ENCODE measurements at regions not wholly inside any gene's neighbourhood (a gene's known extent, or its start where the extent isn't known, plus 50 kb on each side); places are given as distances from the start of the nearest gene placed in this dataset.

GRCh38 chr6:137734005-137734874 is 132.8 kb upstream of the TNFAIP3 start:
- DNase-seq = no peak

DNA sequence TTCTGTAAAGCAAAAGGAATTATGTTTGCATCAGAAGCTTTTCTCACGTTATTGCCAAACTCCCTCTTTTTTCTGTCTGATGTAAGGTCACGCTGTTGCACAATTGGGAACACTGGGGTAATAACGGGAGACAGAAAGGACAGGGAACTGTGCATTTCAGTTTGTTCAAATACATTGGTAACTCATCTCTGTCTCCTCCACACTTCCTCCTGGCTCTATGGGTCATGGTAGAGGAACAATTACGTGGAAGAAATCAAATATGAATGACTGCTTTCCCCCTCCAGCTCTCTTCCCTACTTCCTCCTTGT is 132.2 kb upstream of the TNFAIP3 start:
- no peak for DNase-seq

GRCh38 chr6:137736048-137736818 is 130.8 kb upstream of the TNFAIP3 start:
- no peak for DNase-seq

GRCh38 chr6:137736911-137737310 is 130.1 kb upstream of the TNFAIP3 start:
- DNase-seq = no peak

- no peak for DNase-seq
Measured at GRCh38 chr6:137737836-137738596, 129.0 kb upstream of the TNFAIP3 start.

- DNase-seq = no peak
Measured at GRCh38 chr6:137738931-137739504, 128.0 kb upstream of the TNFAIP3 start.

DNA sequence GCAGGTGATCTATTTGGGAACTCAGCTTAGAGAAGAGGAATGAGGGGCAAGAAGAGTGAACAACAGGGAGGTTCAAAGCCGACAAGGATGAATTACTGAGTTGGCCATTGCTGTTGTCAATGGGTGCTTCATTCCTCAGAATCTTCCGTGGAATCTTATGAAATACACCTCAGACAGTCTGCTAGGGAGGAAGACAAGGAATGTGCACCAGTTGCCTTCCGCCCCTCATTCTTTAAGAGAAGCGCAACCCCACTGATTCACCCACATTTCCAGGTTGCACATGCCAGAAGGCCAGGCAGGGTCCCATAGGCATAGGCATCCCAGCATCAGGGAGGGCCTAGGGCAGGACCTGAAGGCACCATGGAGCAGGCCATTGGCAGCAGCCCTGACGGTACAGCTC is 127.5 kb upstream of the TNFAIP3 start:
- DNase-seq = no peak

- DNase-seq = no peak
Measured at GRCh38 chr6:137740091-137740755, 126.8 kb upstream of the TNFAIP3 start.

GRCh38 chr6:137740967-137741761 is 125.9 kb upstream of the TNFAIP3 start:
- no peak for DNase-seq

GRCh38 chr6:137743493-137743892 is 123.6 kb upstream of the TNFAIP3 start:
- DNase-seq = no peak

DNA sequence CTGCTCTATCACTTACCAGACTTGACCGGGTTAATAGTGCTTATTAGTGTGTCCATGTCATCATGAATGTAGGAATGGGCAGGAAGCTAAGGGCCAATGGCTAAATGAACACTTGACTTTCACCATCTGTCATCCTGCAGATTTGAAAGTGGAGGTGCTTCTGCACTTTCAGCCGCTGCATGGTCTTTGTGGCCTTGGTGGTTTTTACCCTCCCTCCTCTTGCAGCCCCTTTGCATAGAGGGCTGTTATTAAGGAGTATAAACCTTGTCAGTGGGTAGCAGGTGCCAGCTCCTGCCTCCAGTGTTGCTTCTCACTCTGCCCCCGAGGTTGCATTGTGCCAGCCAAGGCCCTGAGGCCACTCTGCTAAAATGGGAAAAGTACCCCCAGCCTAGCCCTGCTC is 122.2 kb upstream of the TNFAIP3 start:
- no peak for DNase-seq

DNA sequence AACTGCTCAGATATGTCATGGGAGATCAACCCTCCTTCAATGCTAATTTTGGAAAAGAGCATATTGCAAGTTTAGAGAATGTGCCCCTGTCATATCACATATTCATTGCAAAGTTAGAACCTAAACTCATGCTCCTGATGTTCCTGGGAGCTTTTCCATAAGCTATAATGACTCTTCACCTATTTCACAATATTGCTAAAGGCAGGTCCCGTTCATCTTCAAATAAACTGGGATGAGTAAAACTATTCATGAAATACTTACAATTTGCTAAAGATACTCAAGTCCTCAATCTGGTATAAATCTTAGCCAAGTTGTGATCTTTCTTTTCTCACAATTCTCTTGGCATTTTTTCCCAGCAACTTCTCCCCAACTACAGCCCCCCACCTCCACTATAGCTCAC is 121.7 kb upstream of the TNFAIP3 start:
- no peak for DNase-seq

GRCh38 chr6:137746264-137746663 is 120.8 kb upstream of the TNFAIP3 start:
- no peak for DNase-seq

- DNase-seq = peak; percentile 36
Measured at GRCh38 chr6:137749696-137750211, 117.3 kb upstream of the TNFAIP3 start.

GRCh38 chr6:137750297-137750696 is 116.8 kb upstream of the TNFAIP3 start:
- DNase-seq = no peak

- DNase-seq = no peak
Measured at GRCh38 chr6:137751768-137752560, 115.1 kb upstream of the TNFAIP3 start.

GRCh38 chr6:137754366-137754765 is 112.7 kb upstream of the TNFAIP3 start:
- no peak for DNase-seq

DNA sequence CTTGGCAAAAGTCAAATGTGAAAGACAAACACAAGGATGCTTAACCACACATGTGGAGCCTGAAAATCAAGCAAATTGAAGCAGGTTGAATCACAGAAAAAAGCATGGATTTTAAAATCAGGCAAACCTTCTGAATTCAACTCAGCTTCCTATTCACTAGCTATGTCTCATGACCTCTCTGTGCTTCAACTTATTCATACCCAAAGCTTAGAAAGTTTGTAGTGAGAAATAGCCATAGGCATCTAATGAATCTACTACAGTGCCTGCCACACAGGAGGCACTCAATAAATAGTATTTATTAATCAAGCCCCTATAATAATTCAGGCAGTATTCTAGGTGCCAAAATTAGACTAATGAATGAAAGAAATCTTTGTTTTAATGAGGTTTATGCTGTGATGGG is 112.2 kb upstream of the TNFAIP3 start:
- DNase-seq = no peak

DNA sequence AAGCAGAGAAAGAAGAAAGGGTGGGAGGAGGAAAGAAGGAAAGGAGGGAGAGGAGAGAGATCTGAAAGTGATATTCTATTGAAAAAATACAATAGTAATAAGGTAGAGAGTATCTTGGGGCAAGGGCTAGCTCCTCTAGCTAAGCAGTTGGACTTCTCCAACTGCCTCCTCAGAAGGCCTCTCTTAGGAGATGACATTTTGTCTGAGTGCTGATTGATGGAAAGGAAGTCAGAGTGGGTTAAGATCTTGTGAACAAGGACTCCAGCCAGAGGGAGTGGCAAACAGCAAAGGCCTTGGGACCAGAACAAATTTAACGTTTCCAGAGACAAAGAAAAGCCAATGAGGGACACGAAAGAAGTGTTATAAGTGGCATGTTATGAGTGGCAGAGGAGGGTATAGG is 111.8 kb upstream of the TNFAIP3 start:
- no peak for DNase-seq

DNA sequence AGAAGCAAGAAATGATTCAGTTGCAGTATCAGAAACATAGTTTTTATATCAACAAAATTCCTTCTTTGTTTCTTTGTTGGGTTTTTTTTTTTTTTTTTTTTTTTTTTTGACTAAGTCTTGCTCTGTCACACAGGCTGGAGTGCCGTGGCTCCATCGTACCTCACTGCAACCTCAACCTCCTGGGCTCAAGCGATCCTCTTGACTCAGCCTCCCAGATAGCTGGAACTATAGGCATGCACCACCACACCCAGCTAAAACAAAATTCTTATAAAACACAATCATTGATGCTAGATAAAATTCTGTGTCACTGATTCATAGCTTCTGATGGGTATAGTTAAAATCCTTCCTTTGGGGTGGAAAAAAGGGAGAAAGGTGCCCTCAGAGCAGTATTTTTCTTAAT is 110.3 kb upstream of the TNFAIP3 start:
- no peak for DNase-seq

Measured in left kidney (tissue), 1 donor.